Panc1 (cell line): ENCODE measurements at regions not wholly inside any gene's neighbourhood (a gene's known extent, or its start where the extent isn't known, plus 50 kb on each side); places are given as distances from the start of the nearest gene placed in this dataset.

Source experiments
- POLR2AphosphoS5 ChIP-seq: IDR thresholded peaks from 2 replicates; pipeline ENCODE4 v1.6.1; 2012; ENCODE audit warnings: mild to moderate bottlenecking, low read depth, low read length, moderate library complexity
- TF ChIP-seq, protein P1 (sequence below): fragments of 450-650 bp; IDR thresholded peaks from 2 replicates; pipeline ENCODE4 v1.5.1; 2017; ENCODE audit warnings: mild to moderate bottlenecking
- TF ChIP-seq, protein P2 (sequence below), 2 experiments: IDR thresholded peaks; 2 replicates each; pipeline ENCODE4 v1.6.1; 2011 to 2012; ENCODE audit warnings: low read depth in 2 of 2, control low read depth in 1 of 2, low read length in 1 of 2, mild to moderate bottlenecking in 1 of 2, moderate library complexity in 1 of 2; ENCODE audit not compliant: insufficient read depth in 1 of 2

DNA sequence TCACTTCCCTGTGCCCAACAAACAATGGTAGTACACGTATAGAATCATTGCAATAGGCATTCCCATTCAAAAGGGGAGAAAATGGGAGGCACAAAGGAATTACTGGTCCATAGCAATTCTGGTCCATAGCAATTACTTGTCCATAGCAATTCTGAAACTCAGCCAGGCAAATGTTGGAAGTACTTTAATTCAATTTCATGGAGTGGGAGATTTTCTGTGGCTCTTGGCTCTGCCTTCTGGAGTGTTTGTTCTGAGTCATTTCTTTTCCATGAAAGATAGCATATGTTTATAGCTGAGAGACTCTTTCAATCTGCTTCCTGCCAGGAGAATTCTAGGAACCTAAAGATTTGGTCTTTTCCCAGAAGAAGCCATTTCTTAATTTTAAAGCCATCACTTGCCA is 182.8 kb upstream of the ELAC2 start:
- TF ChIP-seq, protein P1, sequence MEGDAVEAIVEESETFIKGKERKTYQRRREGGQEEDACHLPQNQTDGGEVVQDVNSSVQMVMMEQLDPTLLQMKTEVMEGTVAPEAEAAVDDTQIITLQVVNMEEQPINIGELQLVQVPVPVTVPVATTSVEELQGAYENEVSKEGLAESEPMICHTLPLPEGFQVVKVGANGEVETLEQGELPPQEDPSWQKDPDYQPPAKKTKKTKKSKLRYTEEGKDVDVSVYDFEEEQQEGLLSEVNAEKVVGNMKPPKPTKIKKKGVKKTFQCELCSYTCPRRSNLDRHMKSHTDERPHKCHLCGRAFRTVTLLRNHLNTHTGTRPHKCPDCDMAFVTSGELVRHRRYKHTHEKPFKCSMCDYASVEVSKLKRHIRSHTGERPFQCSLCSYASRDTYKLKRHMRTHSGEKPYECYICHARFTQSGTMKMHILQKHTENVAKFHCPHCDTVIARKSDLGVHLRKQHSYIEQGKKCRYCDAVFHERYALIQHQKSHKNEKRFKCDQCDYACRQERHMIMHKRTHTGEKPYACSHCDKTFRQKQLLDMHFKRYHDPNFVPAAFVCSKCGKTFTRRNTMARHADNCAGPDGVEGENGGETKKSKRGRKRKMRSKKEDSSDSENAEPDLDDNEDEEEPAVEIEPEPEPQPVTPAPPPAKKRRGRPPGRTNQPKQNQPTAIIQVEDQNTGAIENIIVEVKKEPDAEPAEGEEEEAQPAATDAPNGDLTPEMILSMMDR = no peak
- TF ChIP-seq POLR2AphosphoS5 = no peak
- TF ChIP-seq, protein P2, sequence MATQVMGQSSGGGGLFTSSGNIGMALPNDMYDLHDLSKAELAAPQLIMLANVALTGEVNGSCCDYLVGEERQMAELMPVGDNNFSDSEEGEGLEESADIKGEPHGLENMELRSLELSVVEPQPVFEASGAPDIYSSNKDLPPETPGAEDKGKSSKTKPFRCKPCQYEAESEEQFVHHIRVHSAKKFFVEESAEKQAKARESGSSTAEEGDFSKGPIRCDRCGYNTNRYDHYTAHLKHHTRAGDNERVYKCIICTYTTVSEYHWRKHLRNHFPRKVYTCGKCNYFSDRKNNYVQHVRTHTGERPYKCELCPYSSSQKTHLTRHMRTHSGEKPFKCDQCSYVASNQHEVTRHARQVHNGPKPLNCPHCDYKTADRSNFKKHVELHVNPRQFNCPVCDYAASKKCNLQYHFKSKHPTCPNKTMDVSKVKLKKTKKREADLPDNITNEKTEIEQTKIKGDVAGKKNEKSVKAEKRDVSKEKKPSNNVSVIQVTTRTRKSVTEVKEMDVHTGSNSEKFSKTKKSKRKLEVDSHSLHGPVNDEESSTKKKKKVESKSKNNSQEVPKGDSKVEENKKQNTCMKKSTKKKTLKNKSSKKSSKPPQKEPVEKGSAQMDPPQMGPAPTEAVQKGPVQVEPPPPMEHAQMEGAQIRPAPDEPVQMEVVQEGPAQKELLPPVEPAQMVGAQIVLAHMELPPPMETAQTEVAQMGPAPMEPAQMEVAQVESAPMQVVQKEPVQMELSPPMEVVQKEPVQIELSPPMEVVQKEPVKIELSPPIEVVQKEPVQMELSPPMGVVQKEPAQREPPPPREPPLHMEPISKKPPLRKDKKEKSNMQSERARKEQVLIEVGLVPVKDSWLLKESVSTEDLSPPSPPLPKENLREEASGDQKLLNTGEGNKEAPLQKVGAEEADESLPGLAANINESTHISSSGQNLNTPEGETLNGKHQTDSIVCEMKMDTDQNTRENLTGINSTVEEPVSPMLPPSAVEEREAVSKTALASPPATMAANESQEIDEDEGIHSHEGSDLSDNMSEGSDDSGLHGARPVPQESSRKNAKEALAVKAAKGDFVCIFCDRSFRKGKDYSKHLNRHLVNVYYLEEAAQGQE (IDR thresholded peaks at IDR 0.05; ENCODE audit: insufficient read depth in 1 of 2, low read depth in 2 of 2, low read length in 1 of 2) = no peak
